GM12891 (cell line): ENCODE measurements at regions not wholly inside any gene's neighbourhood (a gene's known extent, or its start where the extent isn't known, plus 50 kb on each side); places are given as distances from the start of the nearest gene placed in this dataset.

ENCODE experiments used
- DNase-seq: peaks from one replicate; pipeline ENCODE4 v3.0.0; 2011; ENCODE audit warnings: low spot score; ENCODE audit not compliant: insufficient read length
- FAIRE-seq: peaks from 2 replicates; lab custom pipeline; 2011; peaks lifted over from hg19 to GRCh38; lab: Jason Lieb, UNC
- PAX5 ChIP-seq: IDR thresholded peaks from 2 replicates; pipeline ENCODE4 v1.6.1; 2011; ENCODE audit warnings: low read length, moderate library complexity, mild to moderate bottlenecking; ENCODE audit not compliant: insufficient read depth, severe bottlenecking
- POLR2A ChIP-seq: IDR thresholded peaks from 2 replicates; pipeline ENCODE4 v1.6.1; 2011; ENCODE audit warnings: low read depth, low read length, control low read depth
- POLR2AphosphoS5 ChIP-seq: IDR thresholded peaks from 2 replicates; pipeline ENCODE4 v1.6.1; 2011; ENCODE audit warnings: low read depth, low read length, control low read depth
- POU2F2 ChIP-seq: IDR thresholded peaks from 2 replicates; pipeline ENCODE4 v1.6.1; 2011; ENCODE audit warnings: low read depth, mild to moderate bottlenecking, control low read depth, low read length, moderate library complexity
- SPI1 ChIP-seq: IDR thresholded peaks from 2 replicates; pipeline ENCODE4 v1.6.1; 2011; ENCODE audit warnings: low read depth, low read length, control low read depth
- TAF1 ChIP-seq: IDR thresholded peaks from 2 replicates; pipeline ENCODE4 v1.6.1; 2011; ENCODE audit warnings: low read depth, low read length, control low read depth

DNA sequence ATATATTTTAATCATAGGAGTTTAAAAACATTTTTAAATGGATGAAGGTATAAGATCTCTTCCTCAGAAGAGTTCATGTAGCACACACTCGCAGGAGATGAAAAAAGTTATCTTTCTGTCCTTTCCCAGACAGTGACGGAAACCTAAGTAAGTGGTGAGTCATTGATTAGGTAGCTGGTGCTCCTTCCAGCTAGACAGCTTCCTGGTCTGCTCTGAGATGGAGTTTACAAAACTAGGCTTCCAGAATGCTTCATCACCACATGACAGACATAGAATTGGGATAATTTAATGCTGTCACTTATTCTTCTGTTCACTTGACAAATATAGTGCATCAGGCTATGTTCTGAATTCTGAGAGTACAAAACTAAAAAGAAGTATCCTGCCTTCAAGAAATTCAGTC, 2393.0 kb upstream of the C9orf72 start:
- DNase-seq (no peak), FAIRE-seq (no peak)
- TF ChIP-seq POU2F2 (no peak), SPI1 (no peak), POLR2A (no peak), POLR2AphosphoS5 (no peak), TAF1 (no peak), PAX5 (no peak)

DNA sequence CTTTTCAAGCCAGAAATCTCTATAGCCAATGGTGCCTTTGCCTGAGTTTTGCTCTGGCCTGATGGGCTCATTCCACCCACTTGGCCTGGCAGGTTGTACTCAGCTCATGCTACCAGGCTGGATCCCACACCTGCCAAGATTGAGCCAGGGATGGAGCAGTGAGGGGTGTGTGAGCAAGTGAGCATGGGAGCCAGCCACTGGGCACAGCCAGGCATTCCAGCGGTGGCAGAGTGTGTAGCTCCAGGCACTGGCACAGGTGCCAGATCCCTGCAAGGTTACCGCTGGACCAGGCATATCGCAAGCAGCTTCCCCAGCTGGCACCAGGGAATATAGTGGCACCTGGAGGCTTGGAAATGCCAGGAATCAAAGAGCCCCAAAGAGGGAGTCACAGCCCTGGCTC, 2395.6 kb upstream of the C9orf72 start:
- TF ChIP-seq POLR2A (no peak), POLR2AphosphoS5 (no peak), POU2F2 (no peak), PAX5 (no peak), SPI1 (no peak), TAF1 (no peak)
- FAIRE-seq: no peak
- no peak for DNase-seq

DNA sequence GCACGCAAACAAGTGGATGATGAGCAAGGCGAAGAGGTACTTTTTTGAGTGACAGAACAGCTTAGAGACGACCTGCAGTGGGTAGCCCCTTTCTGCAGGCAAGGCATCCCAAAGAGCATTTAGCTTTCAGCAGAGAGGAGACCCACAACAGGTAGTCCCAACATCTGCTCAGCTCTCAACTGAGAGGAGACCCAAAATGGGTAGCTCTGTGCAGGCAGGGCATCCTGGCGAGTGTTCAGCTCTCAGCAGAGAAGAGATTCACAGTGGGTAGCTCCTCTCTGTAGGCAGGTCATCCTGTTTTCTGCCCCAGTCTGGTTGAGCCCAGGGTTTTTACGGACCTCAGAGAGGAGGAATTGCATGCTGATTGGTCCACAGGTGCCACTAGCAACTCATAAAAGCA, 2396.1 kb upstream of the C9orf72 start:
- DNase-seq (no peak), FAIRE-seq (no peak)
- TF ChIP-seq POU2F2: no peak
- no peak for TF ChIP-seq POLR2A
- TF ChIP-seq PAX5: no peak
- no peak for TF ChIP-seq TAF1
- no peak for TF ChIP-seq SPI1
- no peak for TF ChIP-seq POLR2AphosphoS5

DNA sequence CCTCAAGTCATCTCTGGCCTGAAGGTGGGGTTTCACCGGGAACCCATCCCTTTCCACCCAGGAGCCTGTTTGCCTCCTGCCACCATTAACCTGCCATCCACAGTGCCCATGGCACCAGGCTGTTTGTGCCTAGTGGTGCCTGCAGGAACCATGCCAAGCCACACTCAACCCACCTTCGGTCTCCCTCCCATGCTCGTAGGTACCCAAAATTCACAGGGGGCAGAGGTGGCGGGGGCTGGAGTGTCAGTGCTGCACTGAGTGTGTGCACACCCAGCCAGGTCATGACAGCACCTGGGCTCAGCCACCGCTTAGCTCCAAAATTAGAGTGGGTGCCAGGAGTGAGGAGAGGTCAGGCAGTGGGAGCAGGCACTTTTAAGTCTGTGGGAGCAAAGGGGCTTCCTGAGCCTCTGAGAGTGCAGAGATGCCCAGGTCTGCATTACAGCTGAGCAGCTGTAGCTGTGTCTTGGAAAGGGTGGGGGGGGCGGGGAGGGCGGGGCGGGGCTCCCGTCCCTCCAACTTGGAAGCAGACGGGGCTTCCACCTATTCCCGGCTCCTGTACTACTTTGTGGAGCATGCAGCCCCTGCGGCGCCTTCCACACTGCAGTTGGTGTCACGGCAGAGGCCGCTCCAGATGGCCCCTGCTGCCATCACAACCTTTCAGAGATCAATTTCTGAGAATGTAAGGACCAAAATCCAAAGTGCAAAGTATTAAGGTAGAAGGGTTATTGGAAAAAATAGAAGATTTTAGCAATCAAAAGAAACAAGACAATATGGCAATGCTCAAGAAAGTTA, 2396.8 kb upstream of the C9orf72 start:
- DNase-seq (no peak), FAIRE-seq (no peak)
- TF ChIP-seq TAF1 (no peak), SPI1 (no peak), POLR2AphosphoS5 (no peak), PAX5 (no peak), POLR2A (no peak), POU2F2 (no peak)

DNA sequence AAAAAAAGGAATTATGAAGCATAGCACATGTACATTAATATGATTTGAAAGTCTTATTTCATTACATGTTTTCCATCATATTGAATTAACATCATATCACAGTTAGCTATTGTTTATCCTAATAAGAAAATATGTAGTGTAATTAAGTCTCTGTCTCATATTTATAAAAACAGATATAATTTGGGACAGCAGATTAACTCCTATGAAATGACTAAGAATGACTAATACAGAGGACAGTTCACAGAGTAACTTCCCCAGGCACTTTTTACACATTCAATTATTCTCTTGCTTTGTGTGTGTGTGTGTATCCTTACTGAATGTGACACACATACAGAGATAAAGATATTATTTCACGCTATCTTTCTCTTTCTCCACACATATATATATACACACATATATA, 2400.9 kb upstream of the C9orf72 start:
- TF ChIP-seq SPI1 (no peak), PAX5 (no peak), POLR2AphosphoS5 (no peak), TAF1 (no peak), POLR2A (no peak), POU2F2 (no peak)
- FAIRE-seq: no peak
- DNase-seq: no peak

DNA sequence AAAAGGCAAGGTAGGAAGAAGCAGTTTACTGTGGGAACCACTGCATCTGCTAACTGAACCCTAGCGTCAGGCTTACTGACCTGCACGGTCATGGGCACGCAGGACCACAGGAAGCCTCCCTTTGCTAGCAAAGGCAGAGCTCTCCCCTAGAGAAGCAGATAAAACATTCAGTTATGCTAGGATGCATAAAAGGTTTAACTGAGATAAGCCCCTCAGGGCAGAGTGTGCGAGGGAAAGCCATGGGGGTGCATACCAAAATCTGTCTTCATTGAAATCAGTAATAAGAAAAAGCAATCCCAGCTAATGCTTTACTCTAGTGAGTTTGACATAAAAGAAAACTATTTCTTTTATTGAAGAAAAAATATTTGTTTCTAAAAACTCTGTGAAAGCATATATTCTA, 2403.7 kb upstream of the C9orf72 start:
- no peak for FAIRE-seq
- no peak for TF ChIP-seq TAF1
- TF ChIP-seq POLR2AphosphoS5: no peak
- TF ChIP-seq PAX5: no peak
- no peak for TF ChIP-seq POU2F2
- no peak for TF ChIP-seq POLR2A
- no peak for TF ChIP-seq SPI1
- no peak for DNase-seq

DNA sequence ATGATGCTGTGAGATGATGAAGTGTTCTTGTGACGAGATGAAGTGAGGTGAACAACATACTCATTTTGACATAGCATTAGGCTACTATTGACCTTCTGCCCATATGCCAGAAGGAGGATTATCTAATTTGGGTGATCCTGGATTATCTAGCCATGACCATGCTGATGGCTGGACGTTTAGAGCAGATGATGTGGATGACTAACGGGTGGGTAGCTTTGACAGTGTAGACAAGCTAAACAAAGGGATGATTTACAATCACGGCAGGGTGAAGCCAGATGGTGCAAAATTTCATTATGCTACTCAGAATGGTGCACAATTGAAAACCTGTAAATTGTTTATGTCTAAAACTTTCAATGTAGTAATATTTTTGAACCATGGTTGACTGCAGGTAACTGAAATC, 2403.4 kb upstream of the ACO1 start:
- TF ChIP-seq POLR2AphosphoS5 (no peak), POU2F2 (no peak), PAX5 (no peak), SPI1 (no peak), POLR2A (no peak)
- no peak for DNase-seq
- no peak for FAIRE-seq

DNA sequence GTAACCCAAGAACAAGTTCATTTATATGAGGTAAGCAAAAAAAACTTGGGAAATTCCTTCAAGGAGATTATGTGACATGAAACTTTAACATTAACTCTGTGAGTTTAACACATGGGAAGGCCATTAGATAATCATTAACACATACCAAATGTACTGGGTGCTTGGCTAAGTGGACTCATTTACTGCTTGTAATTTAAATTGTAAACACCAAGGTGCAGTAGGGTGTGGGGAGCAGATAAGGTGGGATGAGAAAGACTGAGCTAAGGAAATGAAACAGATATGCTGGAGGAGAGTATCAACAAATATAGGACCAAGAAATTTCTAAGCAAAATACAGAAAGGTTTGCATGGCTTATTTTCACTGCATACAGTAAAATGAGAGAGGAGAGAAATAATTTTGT, 2384.8 kb upstream of the ACO1 start:
- DNase-seq: no peak
- no peak for FAIRE-seq
- TF ChIP-seq POU2F2: no peak

DNA sequence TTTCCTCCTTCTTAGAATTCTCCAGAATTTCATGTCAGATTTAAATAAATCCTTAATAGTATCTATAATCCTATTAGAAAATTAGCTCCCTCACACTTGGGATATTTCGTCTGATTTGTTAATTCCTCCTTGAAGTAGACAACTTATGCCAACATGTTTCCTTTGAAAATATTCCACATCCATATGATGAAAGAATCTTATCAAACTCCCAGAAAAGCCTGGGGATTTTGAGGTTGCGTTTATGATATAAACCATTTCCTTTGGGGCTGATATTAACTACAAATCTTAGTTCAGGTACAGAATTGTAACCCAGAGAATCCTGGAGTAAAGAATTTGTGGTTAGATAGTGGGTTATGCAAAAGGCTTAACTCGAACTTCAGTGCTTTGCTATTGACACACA, 2373.8 kb upstream of the ACO1 start:
- FAIRE-seq: no peak
- TF ChIP-seq POU2F2: no peak
- TF ChIP-seq TAF1: no peak
- TF ChIP-seq PAX5: no peak
- TF ChIP-seq POLR2AphosphoS5: no peak
- TF ChIP-seq SPI1: no peak
- DNase-seq: no peak

DNA sequence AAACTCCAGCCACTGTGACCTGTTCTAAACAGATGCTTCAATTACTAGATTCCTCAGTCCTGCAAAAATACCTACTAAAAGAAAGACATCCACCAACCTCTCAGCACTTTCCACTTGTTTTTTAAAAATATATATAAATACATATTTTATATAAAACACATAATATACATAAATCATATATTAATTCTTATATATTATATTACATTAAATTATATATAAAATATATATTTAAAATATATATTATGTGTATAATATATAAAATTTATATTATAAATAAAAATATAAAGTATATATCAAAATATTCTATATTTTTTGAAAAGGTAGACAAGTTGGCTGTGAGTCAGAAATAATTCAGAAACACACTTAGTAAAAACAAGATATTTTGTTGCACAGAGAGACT, 2371.8 kb upstream of the ACO1 start:
- DNase-seq: no peak
- no peak for TF ChIP-seq POU2F2
- no peak for TF ChIP-seq TAF1
- TF ChIP-seq PAX5: no peak
- no peak for TF ChIP-seq SPI1
- TF ChIP-seq POLR2AphosphoS5: no peak
- no peak for TF ChIP-seq POLR2A
- no peak for FAIRE-seq
